OCI-LY7 (cell line): ENCODE measurements at regions not wholly inside any gene's neighbourhood (a gene's known extent, or its start where the extent isn't known, plus 50 kb on each side); places are given as distances from the start of the nearest gene placed in this dataset.

Experiments used
- BruUV-seq: library from RNA; stranded (reverse); fragments of 400-500 nt; replicated peaks from 2 replicates; lab custom pipeline; 2021; lab: Mats Ljungman, UMichigan
- CTCF ChIA-PET: fragments of 300-600 bp; sonication (Branson Sonifier 250); formaldehyde crosslinking; loops from one replicate; lab custom pipeline; 2022; ENCODE audit warnings: antibody characterized with exemption; ENCODE audit not compliant: unreplicated experiment; lab: Charles Lee
- POLR2A ChIA-PET: fragments of 300-600 bp; sonication (Branson Sonifier 250); formaldehyde crosslinking; loops from one replicate; lab custom pipeline; 2022; ENCODE audit warnings: antibody characterized with exemption; lab: Charles Lee
- DNase-seq: peaks from one replicate; pipeline ENCODE4 v3.0.0-alpha.2; 2015; ENCODE audit warnings: low spot score
- H2AFZ ChIP-seq: fragments of 200-600 bp; sonication (generic), shearing (Covaris generic); 2 replicates; pipeline ENCODE4 v1.6.1; 2014; ENCODE audit warnings: mild to moderate bottlenecking, antibody characterized with exemption, low read length, moderate library complexity
- H3K27ac ChIP-seq: fragments of 200-600 bp; sonication (generic); 2 replicates; pipeline ENCODE4 v1.5.1; 2014; ENCODE audit warnings: mixed run types, low read depth, mild to moderate bottlenecking, moderate library complexity, low read length, inconsistent platforms; ENCODE audit not compliant: poor library complexity, severe bottlenecking
- H3K36me3 ChIP-seq: fragments of 200-600 bp; sonication (generic); 2 replicates; pipeline ENCODE4 v1.6.1; 2014; ENCODE audit warnings: mild to moderate bottlenecking, antibody characterized with exemption, low read length, moderate library complexity, mixed read lengths; ENCODE audit not compliant: insufficient read depth
- H3K4me1 ChIP-seq: fragments of 200-600 bp; sonication (generic); 2 replicates; pipeline ENCODE4 v1.5.1; 2014; ENCODE audit warnings: mild to moderate bottlenecking, low read length; ENCODE audit not compliant: insufficient read depth, poor library complexity, severe bottlenecking
- H3K4me2 ChIP-seq: fragments of 200-600 bp; sonication (generic); 2 replicates; pipeline ENCODE4 v1.6.1; 2014; ENCODE audit warnings: mild to moderate bottlenecking, low read length
- H3K4me3 ChIP-seq: fragments of 200-600 bp; sonication (generic); 2 replicates; pipeline ENCODE4 v1.5.1; 2014; ENCODE audit warnings: mild to moderate bottlenecking, low read depth, low read length; ENCODE audit not compliant: poor library complexity, severe bottlenecking
- H3K79me2 ChIP-seq: fragments of 200-600 bp; sonication (generic); 2 replicates; pipeline ENCODE4 v1.6.1; 2016; ENCODE audit warnings: low read depth, mild to moderate bottlenecking, low read length, moderate library complexity, mixed read lengths; ENCODE audit not compliant: insufficient read depth
- H3K9me2 ChIP-seq: fragments of 200-600 bp; sonication (generic); 2 replicates; pipeline ENCODE4 v1.6.1; 2016; ENCODE audit warnings: mild to moderate bottlenecking, low read length, mixed read lengths; ENCODE audit not compliant: insufficient read depth
- H3K9me3 ChIP-seq: fragments of 200-600 bp; sonication (generic); 2 replicates; pipeline ENCODE4 v1.6.1; 2014; ENCODE audit warnings: mild to moderate bottlenecking, mixed run types, low read length, mixed read lengths
- H4K20me1 ChIP-seq: fragments of 200-600 bp; sonication (generic); 2 replicates; pipeline ENCODE4 v1.6.1; 2014; ENCODE audit warnings: mild to moderate bottlenecking, antibody characterized with exemption, low read length, moderate library complexity, mixed read lengths; ENCODE audit not compliant: insufficient read depth
- EZH2phosphoT487 ChIP-seq: fragments of 200-600 bp; sonication (generic); IDR thresholded peaks from 2 replicates; pipeline ENCODE4 v1.6.1; 2018; ENCODE audit warnings: low read depth, borderline replicate concordance, mild to moderate bottlenecking, mixed run types, antibody characterized with exemption, low read length, moderate library complexity, mixed read lengths
- intact Hi-C: fragments of 100-400 bp; cut with micrococcal nuclease; formaldehyde crosslinking; loops from one replicate; pipeline ENCODE4 v1.10.0; 2022; ENCODE audit not compliant: unreplicated experiment
- TF ChIP-seq, protein P1 (sequence below): fragments of 200-600 bp; sonication (generic); conservative IDR thresholded peaks from 2 replicates; pipeline ENCODE4 v1.5.1; 2014; ENCODE audit warnings: mild to moderate bottlenecking, antibody characterized with exemption, low read length, moderate library complexity, mixed read lengths

DNA sequence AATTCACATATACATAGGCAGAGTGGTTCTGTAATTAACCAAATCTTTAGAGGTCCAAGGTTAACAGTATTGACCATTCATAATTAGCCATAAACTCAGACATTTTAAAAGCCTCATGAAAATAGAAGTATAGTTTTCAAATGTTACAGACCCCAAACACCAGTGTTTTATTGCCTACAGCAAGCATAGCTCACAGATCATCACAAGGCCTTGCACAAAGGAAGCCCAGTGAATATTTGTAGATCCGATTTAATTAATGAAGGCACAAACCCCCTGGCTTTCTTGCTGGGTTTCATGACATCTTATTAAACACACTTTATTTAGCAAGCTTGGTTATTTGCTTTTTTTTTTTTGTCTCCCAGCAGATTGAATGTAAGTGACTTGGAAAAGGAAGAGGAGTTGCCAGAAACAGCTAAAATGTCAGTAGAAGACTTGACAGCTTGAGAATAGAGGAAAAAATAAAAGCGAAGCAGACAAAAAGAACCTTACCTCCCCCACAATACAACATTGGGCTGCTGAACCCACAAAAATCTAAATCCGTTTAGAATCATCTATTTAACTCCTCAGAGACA is 283.9 kb upstream of the TNC start:
- intact Hi-C loops, result no loop called here
- no peak overlapping the region for H3K4me3 ChIP-seq
- H3K4me1 ChIP-seq, result no peaks in the 10 kb centered on the region
- H4K20me1 ChIP-seq, result no peaks in the 10 kb centered on the region
- H3K9me3 ChIP-seq, result no peaks in the 10 kb centered on the region
- TF ChIP-seq, protein P1, sequence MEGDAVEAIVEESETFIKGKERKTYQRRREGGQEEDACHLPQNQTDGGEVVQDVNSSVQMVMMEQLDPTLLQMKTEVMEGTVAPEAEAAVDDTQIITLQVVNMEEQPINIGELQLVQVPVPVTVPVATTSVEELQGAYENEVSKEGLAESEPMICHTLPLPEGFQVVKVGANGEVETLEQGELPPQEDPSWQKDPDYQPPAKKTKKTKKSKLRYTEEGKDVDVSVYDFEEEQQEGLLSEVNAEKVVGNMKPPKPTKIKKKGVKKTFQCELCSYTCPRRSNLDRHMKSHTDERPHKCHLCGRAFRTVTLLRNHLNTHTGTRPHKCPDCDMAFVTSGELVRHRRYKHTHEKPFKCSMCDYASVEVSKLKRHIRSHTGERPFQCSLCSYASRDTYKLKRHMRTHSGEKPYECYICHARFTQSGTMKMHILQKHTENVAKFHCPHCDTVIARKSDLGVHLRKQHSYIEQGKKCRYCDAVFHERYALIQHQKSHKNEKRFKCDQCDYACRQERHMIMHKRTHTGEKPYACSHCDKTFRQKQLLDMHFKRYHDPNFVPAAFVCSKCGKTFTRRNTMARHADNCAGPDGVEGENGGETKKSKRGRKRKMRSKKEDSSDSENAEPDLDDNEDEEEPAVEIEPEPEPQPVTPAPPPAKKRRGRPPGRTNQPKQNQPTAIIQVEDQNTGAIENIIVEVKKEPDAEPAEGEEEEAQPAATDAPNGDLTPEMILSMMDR, result no peak
- TF ChIP-seq EZH2phosphoT487, result no peak
- H3K27ac ChIP-seq, result no peak overlapping the region
- ChIA-PET CTCF (no interaction called here), POLR2A (interaction anchor here (0.7 kb wide), 1 partner anchor 446 kb away, joined by 7 read pairs; no protein-coding TSS in a partner anchor)
- no peaks in the 10 kb centered on the region for H3K9me2 ChIP-seq
- no peaks in the 10 kb centered on the region for H3K79me2 ChIP-seq
- DNase-seq, result no peak
- no peaks in the 10 kb centered on the region for H3K36me3 ChIP-seq
- H2AFZ ChIP-seq, result no peak overlapping the region
- no peak overlapping the region for H3K4me2 ChIP-seq
- no TSS peak for BruUV-seq

DNA sequence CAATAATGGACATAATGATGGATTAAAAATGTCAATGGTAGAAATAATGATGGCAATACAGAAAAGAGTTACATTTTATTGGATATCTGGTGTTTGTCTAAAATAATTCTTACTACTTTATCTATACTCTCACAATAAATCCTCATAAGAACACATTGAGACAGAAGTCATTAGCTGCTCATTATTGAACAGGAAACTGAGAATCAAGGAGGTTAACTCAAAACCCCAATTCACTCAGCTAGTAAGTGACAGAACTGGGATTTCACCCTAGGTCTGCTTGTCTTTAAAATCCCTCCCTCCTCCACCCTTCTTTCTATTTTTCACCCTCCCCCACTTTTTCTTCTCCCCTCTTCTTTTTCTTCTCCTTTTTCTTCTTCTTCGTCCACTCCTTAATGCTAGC is 285.8 kb upstream of the TNC start:
- TF ChIP-seq, protein P1, result no peak
- no peak for TF ChIP-seq EZH2phosphoT487
- DNase-seq, result no peak
- no TSS peak for BruUV-seq
- ChIA-PET POLR2A (no interaction called here), CTCF (no interaction called here)
- no peaks in the 10 kb centered on the region for H3K4me1 ChIP-seq
- no peak overlapping the region for H3K27ac ChIP-seq
- H3K36me3 ChIP-seq, result no peaks in the 10 kb centered on the region
- H4K20me1 ChIP-seq, result no peaks in the 10 kb centered on the region
- H3K4me3 ChIP-seq, result no peak overlapping the region
- no peaks in the 10 kb centered on the region for H3K9me2 ChIP-seq
- intact Hi-C loops, result no loop called here
- H3K79me2 ChIP-seq, result no peaks in the 10 kb centered on the region
- H3K9me3 ChIP-seq, result no peaks in the 10 kb centered on the region
- H2AFZ ChIP-seq, result no peak overlapping the region
- H3K4me2 ChIP-seq, result no peak overlapping the region

DNA sequence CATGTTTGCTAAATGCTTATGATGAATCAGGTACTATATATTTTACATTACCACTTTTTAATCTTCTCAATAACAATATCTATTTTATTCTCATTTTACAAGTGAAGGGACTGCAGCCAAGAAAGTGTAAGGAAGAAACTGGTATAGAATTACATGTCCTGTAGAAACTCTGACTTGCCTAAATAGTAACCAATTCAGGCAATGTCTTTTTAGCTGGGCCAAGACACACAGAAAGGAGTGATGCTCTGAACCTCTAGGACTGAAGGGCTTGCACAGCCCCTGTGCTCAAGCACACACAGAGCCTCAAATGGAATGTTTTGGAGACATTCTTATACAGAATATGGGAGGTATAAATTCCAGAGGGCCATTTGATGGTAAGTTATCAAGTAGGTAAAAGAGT is 286.4 kb upstream of the TNC start:
- POLR2A ChIA-PET, result no interaction called here
- H3K79me2 ChIP-seq, result no peaks in the 10 kb centered on the region
- H4K20me1 ChIP-seq, result no peaks in the 10 kb centered on the region
- H3K36me3 ChIP-seq, result no peaks in the 10 kb centered on the region
- H3K27ac ChIP-seq, result no peak overlapping the region
- H3K4me2 ChIP-seq, result no peak overlapping the region
- H3K9me2 ChIP-seq, result no peaks in the 10 kb centered on the region
- DNase-seq, result no peak
- no peaks in the 10 kb centered on the region for H3K4me1 ChIP-seq
- no TSS peak for BruUV-seq
- no peak for TF ChIP-seq EZH2phosphoT487
- TF ChIP-seq, protein P1, result no peak
- H3K4me3 ChIP-seq, result no peak overlapping the region
- no peaks in the 10 kb centered on the region for H3K9me3 ChIP-seq
- intact Hi-C loops, result no loop called here
- CTCF ChIA-PET, result no interaction called here
- no peak overlapping the region for H2AFZ ChIP-seq
